HG02642 (cell line): ENCODE measurements at regions not wholly inside any gene's neighbourhood (a gene's known extent, or its start where the extent isn't known, plus 50 kb on each side); places are given as distances from the start of the nearest gene placed in this dataset.
A peak's percentile ranks its signal among the peaks of the same experiment; 100 is the strongest.
"Not testable (repeated sequence)": the region's sequence is repeated elsewhere in the genome, so short reads cannot be mapped to it uniquely, and the experiment has no call there.

Source experiments
- ATAC-seq: cut with Tn5 transposase; IDR thresholded peaks from one replicate; pipeline ENCODE4 v1.9.1; 2021; ENCODE audit warnings: mild to moderate bottlenecking; ENCODE audit not compliant: unreplicated experiment, poor library complexity

DNA sequence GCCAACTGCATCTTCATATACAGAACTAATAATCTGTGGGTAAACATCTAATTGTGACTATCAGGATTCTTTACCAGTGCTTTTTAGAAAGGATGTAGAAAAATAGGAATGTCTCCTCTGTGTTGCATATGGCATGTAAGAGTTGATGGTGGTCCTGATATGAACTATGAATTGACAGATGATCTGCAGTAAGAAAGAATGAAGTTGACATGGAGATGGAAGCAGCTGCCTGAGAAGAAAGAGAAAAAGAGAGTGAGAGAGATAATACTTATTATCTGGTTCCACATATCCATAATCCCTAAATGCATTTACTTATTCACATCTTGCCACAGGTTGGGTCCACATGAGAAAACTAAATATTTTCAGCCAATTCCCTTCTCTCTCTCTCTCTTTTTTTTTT lies 1022.9 kb downstream of the SLC6A15 start:
- ATAC-seq, result no peak

DNA sequence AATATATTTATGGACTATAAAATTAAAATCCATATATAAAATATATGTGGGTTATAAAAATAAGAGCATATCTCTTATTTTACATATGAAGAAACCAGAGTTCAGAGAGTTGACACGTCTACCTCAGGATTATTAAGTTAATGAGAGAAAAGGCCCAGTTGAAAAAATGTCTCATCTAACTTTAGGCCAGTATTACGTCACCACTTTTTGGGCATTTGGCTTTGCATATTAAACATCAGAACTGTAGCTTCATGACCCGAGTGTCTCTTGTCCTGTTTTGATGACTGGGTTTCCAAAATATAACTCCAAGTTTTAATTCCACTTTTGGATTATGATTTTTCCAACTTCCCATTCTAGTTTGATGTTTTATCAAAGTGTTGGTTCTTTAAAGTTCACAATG lies 1026.1 kb downstream of the SLC6A15 start:
- ATAC-seq, result no peak

DNA sequence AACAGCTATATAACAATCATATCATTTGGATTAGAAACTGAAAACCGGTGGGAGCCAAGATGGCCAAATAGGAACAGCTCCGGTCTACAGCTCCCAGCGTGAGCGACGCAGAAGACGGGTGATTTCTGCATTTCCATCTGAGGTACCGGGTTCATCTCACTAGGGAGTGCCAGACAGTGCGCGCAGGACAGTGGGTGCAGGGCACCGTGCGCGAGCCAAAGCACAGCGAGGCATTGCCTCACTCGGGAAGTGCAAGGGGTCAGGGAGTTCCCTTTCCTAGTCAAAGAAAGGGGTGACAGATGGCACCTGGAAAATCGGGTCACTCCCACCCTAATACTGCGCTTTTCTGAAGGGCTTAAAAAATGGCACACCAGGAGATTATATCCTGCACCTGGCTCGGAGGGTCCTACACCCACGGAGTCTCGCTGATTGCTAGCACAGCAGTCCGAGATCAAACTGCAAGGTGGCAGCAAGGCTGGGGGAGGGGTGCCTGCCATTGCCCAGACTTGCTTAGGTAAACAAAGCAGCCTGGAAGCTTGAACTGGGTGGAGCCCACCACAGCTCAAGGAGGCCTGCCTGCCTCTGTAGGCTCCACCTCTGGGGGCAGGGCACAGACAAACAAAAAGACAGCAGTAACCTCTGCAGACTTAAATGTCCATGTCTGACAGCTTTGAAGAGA lies 1041.5 kb downstream of the SLC6A15 start:
- not testable (repeated sequence) for ATAC-seq

DNA sequence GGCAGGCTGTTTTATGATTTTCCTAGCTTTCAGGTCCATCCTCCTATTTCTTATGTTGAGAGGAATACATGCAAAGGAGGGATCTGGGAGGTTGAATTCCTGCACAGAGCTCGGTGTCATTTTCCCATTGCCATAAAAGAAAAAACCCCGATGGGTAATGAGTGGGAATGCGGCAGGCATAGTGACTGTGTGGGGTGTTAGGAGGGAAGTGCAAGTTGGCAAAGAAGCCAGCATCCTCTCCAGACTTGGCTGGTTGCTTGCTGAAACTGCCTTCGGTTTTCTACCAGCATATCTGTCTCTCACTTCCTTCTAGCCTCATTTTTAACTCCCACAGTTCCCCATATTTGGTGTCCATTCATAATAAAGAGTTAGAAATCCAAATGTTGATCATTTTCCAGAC lies 1046.1 kb downstream of the SLC6A15 start:
- ATAC-seq, result no peak

DNA sequence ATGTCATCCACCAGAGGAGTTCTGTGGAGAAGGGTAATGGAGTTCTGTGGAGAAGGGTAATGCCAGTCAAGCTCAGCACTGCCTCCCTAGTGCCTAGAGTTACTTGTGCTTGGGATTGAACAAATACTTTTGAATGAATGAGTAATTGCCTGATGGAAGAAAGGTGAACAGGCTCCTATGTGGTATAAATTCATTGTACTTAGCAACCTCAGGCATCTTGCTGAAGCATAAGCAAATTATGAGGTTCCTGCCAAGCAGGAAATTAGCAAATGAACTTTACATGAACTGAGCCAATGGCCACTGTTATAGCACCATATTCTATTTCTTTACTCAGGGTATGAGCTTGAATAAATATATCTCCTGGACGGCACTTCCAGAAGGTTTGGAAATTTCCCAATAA lies 1047.2 kb downstream of the SLC6A15 start:
- ATAC-seq, result no peak

DNA sequence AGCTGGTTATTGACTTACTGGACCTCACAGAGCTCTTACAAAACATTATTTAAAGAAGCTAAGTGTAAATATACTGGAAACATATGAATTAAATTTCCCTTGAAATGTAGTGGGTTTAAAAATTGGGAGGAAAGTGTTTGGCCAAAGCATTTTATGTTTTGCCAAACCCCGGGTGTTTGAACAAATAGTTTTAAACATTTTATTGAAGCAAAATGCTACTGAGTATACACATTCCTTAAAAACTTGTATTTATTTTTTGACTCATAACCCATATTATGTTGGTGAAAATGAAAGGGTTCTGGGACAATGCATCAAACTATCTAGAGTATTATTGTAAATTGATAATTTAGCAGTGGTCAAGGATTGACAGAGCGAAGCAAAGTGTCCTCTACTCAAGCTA lies 1048.5 kb downstream of the SLC6A15 start:
- ATAC-seq, result no peak

DNA sequence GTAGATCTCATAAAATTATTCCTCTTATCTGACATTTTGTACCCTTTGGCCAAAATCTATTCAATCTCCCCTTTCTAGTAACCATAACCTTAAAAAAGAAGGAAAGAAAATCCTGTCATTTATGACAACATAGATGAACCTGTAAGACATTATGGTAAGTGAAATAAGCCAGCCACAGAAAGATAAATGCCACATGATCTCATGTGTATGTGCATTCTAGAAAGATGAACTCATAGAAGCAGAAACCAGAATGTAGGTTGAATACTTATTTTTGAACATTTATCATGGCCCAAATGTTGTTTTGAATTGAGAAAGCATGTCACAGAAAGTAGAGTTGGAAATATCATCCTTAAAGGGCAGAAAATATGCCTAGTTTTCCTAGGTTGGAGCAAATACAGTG lies 1053.6 kb downstream of the SLC6A15 start:
- no peak for ATAC-seq

DNA sequence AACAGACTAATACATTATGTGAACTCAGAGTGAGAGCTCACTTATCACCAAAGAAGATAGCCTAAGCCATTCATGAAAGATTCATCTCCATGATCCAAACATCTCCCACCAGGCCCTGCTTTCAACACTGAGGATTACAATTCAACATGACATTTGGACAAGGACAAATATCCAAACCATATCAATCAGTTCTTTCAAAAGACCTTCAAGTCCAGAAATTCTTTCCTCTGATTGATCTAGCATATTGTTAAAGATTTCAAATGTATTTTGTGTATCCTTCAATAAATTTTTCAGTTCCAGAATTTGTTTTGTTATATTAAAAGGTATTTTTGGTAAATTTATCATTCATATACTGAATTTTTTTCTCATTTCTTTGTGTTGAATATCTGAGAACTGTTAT lies 1055.8 kb downstream of the SLC6A15 start:
- no peak for ATAC-seq

DNA sequence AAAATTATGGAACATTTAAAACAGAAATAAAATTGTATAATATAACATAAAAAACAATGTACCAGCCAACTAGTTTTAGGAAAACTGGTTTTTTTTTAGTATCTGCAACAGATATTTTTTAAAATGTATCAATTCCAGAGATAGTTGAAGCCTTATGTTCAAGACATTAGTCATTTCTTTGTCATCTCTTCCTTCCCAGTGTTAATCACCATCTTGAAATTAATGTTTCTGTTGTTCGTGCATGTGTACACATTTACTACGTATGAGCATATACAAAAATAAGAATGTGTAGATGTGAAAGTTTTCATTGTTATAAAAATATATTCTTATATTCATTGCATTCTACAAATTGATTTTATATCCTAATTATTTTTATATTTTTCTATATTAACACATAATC lies 1062.1 kb downstream of the SLC6A15 start:
- ATAC-seq, result no peak

DNA sequence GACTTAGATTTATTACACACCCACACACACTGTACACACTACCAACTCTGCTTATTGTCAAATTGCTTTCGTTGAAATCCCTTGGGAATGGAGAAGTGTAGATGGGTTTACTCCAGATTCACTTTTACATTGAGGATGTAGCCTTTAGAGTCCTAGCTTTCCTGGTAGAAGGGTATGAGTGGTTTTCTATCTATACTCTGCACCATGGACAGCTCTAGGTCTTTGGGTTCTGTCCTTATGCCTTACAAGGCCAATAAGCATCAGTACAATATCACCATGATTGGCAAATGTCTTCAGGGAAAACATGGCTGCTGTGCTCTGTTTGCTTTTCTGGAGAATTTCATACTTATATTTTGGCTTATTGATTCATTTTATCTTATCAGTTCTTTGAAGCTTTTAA lies 1063.9 kb downstream of the SLC6A15 start:
- ATAC-seq, result no peak

DNA sequence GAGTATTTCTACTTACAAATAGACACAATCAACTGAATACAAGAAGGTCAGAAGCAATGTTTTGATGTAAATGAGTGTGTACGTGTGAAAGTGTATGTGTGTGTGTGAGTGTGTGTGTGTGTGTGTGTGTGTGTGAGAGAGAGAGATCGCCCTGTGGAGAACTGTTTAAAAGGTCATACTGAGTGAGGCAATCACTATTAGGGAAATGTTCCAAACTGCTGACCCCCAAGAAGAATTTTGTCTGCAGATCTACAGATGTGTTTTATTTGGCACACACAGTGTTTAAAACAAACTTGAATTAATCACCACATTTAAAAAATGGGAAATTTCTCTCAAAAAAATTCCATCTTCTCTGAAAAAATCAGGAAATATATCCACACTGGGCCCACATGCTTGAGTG lies 1069.1 kb downstream of the SLC6A15 start:
- ATAC-seq, result no peak

DNA sequence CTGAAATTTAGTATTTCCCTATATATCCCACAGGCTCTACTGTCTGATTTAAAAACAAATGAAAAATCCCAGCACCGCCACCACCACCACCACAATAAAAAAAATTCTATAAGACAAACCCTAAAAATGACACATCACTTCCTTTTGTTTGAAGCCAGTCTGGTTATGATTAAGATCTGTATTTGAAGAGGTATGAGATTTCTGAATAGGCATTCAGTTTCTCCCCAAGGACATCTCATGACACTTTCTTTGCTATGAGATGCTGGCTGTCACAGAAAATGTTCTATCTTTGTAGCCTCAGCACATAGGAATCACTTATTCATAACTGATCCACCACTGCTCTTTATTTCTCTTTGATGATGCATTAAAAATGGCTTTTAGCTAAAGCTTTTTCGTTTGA lies 1071.0 kb downstream of the SLC6A15 start:
- no peak for ATAC-seq

DNA sequence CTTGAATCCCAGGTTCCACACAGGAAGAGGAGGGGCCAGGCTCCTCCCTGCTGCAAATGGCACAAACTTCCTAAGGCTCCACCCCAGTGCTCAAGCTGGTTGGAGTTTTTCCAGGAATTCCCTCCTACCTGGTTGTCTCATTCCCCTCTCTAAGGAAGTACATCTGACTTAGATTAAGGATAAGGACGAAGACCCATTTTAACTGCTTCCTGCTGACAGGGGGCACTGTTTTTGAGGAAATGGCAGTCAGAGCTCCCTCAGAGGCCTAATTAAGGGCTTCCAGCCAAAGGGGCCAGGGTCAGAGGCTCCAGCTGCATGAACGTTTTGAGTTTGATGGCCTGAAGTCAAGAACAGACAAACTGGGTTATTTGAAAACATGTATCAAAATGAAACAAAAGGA lies 1084.7 kb downstream of the SLC6A15 start:
- no peak for ATAC-seq

DNA sequence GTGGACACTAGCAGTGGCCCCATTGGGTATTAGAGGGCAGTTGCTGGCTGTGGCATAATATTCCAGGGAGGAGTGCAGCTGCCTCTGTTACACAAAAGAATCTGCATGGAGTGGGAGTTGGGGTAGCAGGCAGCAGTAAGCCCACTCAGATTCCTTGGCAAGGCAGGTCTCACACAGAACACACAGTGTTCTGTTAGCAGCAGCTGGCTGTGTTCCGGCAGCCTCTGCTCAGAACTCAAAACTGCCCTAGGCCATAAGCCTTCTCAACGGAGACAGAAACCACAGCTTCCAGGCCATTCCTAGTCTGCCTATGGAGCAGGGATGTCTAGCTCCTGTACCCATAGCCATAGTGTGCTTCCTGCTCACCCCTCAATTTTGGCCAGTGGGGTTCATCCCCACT lies 1085.4 kb downstream of the SLC6A15 start:
- no peak for ATAC-seq

DNA sequence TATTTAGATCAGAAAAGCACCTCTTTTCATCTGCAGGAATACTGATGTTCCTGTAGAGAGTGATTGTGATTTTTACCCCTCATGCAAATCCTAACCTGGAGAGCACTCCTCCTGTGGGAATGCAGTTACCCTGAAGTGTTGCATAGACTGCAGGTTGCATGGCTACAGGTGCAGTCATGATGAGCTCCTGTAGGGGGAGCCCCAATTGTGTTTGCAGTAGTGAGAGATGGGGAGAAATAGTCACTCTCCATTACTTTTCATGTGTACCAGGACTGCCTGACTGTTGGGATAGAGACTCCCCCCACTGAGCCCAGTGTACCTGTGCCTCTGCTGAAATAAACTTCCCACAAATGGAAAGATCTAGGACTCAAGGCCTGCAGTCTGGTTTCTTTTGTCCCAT lies 1086.5 kb downstream of the SLC6A15 start:
- ATAC-seq, result peak; percentile 83

DNA sequence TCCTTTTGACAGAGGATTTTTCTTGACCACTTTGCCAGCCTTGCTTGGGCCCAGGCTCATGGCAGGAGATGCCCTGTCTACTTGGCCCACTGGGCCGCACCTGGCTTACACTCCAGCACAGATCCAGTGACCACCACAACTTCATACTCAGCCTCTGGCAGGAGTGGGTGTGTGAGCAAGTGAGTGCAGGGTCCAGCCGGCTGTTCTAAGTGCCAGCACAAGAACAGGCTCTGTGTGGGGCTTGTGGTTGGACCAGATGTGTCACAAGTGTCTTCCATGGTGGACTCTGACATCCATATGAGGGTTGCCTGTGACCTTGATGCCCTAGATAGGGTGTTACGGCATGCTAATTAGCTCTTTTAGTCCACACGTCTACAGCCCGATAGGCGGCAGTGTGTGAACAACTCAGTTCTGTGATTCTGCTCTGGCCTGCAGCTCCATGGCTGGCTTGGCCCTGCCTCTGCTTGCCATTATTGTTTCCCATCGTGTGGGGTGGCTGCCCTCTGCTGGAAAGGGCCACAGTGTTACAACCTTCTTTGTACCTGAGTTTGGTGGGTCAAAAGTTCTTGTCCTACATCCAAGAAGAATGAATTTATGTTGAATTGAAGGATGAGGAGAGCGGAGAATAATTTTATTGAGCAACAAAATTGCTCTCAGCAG lies 1089.1 kb downstream of the SLC6A15 start:
- peak; percentile 88 for ATAC-seq

DNA sequence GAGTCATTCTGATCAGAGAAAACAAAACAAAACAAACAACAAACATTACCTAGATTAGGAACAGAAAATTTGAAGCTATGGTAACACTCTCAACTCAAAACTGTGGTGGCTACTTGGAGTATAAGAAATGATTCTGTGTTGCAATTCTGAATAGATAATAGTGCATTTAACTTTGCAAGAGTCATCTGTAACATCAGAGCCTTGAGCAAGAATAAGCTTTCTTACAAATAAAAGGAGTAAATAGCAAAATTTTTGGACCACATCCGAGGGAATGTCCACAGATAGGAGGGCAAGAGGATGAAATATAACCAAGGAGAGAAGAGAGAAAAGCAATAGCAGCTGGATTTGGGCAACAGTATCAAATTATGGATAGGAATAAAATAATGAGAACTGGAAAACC lies 1090.6 kb downstream of the SLC6A15 start:
- no peak for ATAC-seq

DNA sequence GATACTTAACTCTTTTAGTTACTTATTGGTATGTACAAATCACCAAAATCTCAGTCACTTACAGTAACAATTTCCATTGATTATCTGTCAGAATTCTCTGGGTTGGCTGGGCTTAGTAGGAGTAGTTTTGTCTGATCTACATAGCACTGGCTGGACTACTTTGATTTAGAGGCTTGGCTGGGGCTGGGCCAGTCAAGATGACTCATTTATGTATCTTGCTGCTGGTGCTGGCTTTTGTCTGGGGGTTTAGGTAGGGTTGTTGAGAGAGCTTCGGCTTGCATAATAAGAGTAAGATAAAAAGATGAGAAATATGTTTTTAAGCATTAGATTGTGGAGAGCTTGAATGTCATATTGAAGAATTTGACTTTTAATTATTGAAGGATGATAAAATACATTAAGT lies 1093.7 kb downstream of the SLC6A15 start:
- no peak for ATAC-seq

DNA sequence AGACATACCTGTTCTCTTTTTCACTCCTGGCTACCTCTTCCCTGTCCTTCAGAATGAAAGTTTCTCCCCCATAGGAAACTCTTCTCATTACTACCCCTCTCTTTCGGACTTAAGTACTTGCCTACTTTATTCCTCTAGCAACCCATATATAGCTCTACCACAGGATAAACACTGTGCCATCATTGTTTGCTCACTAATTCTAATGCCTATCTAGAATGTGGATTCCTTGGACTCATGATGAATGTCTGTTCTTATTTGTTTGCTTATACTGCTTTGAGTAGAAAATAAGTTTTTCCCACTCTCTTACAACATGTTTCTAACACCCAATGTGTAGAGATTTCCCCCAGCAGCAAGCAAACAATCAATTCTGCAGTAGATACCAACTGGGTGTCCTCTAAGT lies 1094.9 kb downstream of the SLC6A15 start:
- no peak for ATAC-seq

DNA sequence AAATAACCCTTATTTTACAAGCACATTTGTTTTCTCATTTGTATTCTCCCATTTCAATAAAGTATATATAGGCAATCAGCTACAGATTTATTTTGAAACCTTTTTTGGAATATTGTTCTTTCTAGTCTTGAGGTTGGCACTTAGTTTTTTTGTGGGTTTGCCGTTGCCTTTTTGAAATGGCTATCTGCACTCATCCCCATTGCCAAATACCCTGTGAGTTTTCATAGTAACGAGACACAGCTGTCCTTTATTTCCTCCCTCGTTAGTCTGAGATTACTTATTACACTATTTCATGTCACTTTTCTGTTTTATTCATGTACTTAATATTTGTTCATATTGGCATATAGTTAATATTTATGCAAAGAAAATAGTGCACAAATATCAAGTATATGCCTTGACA lies 1104.0 kb downstream of the SLC6A15 start:
- no peak for ATAC-seq

DNA sequence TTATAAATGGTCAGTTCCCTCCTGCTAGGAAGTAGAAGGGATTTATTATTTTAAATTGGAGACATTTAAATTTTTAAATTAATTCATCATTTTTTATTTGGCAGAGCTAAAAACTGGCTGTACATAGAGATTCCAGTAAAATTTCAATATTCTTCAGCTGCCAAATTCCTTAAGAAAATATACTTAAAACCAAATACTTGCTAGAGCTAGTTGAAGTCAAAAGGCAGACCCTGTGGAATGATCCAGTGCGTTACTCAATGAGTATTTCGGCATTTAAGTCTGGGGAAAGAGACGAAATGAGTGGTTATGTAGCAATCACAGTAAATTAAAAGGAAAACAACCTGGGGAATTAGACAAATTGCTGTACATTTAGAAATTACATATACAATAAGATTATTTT lies 1104.7 kb downstream of the SLC6A15 start:
- no peak for ATAC-seq

DNA sequence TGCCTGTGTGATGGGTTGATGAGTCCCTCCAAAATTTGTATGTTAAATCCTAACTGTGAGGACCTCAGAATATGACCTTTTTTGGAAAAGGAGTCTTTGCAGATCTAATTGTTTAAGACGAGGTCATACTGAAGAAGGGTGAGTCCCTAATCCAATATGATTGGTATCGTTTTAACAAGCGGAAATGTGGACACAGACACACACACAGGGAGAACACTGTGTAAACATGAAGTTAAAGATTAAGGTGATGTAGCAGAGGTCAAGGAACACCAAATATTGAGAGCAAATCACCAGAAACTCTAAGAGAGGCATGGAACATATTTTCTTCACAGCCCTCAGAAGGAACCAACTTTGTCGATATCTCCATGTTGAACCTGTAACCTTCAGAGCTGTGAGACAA lies 1106.7 kb downstream of the SLC6A15 start:
- no peak for ATAC-seq
